ENCODE measurements at regions not wholly inside any gene's neighbourhood (a gene's known extent, or its start where the extent isn't known, plus 50 kb on each side); places are given as distances from the start of the nearest gene placed in this dataset.

DNA sequence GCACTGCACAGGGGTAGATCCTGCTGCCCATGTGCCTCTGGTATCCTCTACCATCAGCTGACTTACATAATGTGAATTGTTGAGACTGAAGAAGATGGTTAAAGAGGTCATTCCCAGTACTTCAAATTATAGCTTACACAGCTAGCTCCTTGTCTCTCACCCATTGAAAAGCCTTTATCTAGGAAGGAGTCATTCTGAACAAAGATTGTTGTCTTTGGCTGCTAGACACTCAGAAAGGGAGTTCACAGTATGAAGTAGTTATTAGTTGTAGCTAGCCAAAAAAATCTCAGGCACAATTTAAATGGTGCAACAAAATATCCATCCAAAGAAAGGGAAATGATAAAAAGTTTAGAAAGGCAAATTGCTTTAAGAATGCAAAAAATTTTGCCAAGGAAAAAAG, 102.0 kb upstream of the NREP start:
- DNase-seq (ENCODE audit: insufficient read length) (no peak), FAIRE-seq (no peak)
- TF ChIP-seq POLR2A (IDR thresholded peaks at IDR 0.05; ENCODE audit: low read depth, low read length) = no peak

DNA sequence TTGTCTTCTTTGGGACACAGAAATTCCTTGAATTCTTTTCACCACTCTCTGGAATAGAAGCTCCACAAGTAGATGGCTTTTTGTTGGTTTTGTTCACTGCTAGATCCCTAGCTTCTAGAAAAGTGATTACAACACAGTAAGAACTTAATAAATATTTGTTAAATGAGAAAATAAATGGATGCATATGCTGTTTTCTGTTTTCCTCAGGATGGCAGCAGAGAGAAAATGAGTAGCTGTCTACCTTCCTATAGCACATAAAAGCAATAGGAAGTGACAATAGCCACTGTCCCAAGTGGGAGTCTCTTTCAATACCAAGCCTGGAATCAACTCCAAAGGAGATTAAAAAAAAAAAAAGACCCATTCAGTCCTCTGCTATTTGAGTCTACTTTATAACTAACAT, 100.6 kb upstream of the NREP start:
- FAIRE-seq = no peak
- no peak for DNase-seq (ENCODE audit: insufficient read length)

DNA sequence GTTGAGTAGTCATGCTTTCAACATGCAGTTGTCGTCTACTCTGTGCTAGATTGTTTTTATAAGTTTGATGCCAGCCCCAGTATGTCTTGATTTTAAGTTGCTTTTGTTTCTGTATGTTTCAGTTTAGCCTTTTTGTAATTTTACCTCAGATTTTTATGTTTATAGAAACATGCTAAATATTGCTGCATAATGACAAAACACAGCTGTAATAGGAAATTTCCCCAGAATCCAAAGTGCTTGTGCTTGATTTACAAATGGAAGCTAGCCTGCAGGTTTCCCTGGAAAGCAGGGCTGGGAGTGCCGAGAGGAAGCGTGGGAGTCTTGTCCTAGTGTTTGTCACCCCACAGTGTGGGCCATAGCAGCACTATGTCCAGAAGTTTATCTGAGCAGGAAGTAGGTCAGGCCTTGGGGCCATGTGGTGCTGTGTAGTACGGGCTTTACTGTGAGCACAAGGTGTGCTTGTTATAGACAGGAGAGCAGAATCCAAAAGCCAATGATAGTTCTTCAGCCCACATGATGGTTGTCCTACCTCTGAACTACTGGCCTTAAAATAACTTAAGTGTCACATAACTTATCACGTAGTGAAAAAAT, 100.0 kb upstream of the NREP start:
- FAIRE-seq = no peak
- DNase-seq (ENCODE audit: insufficient read length) = no peak
- TF ChIP-seq POLR2AphosphoS5 (IDR thresholded peaks at IDR 0.05; ENCODE audit: low read depth, low read length) = no peak
- TF ChIP-seq TAF1 (IDR thresholded peaks at IDR 0.05; ENCODE audit: borderline replicate concordance, low read depth, low read length) = no peak
- no peak for TF ChIP-seq POLR2A (IDR thresholded peaks at IDR 0.05; ENCODE audit: low read depth, low read length)

More for the DNA sequence above, 100.6 kb upstream of the NREP start:
- TF ChIP-seq POLR2A (IDR thresholded peaks at IDR 0.05; ENCODE audit: low read depth, low read length) = no peak

DNA sequence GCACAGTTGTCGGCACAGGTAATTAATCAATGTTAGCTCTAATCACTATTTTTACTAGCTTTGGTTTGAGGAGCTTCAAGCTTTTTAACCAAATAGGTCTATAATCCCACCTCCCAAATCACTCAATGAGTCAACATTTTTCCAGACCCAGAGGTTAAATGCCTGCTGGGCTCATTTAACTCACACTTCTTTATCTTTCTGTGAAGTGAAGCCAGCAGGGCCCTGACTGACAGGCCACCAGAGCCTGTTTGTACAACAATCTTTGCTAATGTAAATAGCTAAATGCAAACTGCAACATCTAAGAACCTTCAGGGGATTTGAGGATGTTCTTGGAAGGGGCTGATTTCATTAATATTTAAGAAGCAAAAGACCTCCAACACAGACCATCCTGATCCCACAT, 98.4 kb upstream of the NREP start:
- FAIRE-seq = no peak
- TF ChIP-seq POLR2AphosphoS5 (IDR thresholded peaks at IDR 0.05; ENCODE audit: low read depth, low read length) = no peak
- TF ChIP-seq POLR2A (IDR thresholded peaks at IDR 0.05; ENCODE audit: low read depth, low read length) = no peak
- no peak for TF ChIP-seq TAF1 (IDR thresholded peaks at IDR 0.05; ENCODE audit: borderline replicate concordance, low read depth, low read length)
- no peak for DNase-seq (ENCODE audit: insufficient read length)

DNA sequence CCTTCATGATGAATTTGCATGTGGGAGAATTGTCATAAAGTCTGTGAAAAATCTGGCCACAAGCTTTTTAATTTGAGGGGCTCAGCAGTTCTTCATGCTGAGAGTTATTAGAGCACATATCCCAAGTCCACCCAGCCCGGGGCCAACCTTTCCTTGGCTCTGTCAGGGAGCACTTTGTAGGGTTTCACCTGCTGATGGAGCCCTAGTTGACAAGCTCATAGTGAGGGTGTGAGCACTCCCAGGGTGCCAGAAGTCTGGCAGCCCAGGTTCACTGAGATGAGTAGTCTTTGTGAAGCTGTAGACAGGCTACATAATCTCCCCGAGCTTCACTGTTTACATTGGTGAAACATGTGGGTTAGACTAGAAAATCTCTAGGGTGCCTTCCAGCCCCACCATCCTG, 97.2 kb upstream of the NREP start:
- DNase-seq (ENCODE audit: insufficient read length) = no peak
- no peak for TF ChIP-seq TAF1 (IDR thresholded peaks at IDR 0.05; ENCODE audit: borderline replicate concordance, low read depth, low read length)
- TF ChIP-seq POLR2AphosphoS5 (IDR thresholded peaks at IDR 0.05; ENCODE audit: low read depth, low read length) = no peak
- no peak for FAIRE-seq

DNA sequence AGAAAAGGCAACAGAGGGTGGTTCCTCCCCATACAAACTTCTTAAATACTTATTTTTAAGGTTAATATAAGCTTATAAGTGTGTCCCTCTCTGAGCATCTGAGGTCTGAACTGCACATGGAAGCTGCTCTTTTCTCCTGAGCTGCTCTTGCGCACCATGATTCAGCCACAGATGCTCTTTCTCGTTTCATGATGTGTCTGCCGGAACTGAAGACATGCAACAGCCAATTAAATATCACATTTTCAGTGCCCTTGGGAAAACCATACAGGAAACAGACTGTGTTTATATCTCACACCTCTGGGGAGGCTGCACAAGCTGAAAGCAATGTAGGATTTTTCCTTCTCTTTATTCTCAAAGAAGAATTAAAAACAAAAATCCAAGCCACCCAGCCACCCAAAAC, 96.8 kb upstream of the NREP start:
- TF ChIP-seq TAF1 (IDR thresholded peaks at IDR 0.05; ENCODE audit: borderline replicate concordance, low read depth, low read length) = no peak
- no peak for TF ChIP-seq POLR2AphosphoS5 (IDR thresholded peaks at IDR 0.05; ENCODE audit: low read depth, low read length)
- TF ChIP-seq POLR2A (IDR thresholded peaks at IDR 0.05; ENCODE audit: low read depth, low read length) = no peak
- DNase-seq (ENCODE audit: insufficient read length) = no peak
- no peak for FAIRE-seq

DNA sequence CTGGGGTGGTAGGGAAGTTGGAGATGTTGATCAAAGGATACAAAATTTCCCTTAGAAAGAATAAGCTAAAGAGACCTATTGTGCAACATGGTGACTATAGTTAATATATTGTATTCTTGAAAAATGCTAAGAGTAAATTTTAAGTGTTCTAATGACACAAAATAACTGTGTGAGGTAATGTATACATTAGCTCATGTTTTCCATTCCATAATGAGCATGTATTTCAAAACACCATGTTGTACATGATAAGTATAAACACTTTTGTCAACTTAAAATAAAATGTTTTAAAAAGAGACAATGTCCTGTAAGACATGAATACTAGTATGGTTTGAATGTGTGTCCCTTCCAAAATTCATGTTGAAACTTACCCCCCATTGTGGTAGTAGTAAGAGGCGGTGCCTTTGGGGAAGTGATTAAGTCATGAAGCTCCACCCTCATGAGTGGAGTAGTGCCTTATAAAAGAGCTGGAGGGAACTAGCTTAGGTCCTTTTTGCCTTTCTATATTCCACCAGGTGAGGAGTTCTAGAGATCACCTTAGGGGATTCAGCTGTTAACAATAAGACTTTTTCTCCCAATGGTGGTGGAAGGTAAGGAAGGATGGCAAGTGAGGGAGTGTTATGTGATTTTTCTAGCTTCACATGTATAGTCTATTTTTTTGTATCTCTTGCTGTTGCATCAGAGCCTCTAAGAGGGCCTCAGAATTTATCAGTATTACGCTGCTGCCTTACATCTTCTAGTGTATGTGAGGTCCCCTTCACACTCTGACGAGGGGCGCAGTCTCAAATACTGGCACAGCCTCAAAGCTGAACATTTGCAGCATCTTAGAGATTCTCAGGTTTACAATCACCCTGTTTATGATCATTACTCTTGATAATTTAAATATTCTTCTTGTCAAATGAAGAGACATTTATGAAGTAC, 94.9 kb upstream of the NREP start:
- FAIRE-seq = no peak
- DNase-seq (ENCODE audit: insufficient read length) = no peak
- TF ChIP-seq POLR2A (IDR thresholded peaks at IDR 0.05; ENCODE audit: low read depth, low read length) (no peak), TAF1 (IDR thresholded peaks at IDR 0.05; ENCODE audit: borderline replicate concordance, low read depth, low read length) (no peak), POLR2AphosphoS5 (IDR thresholded peaks at IDR 0.05; ENCODE audit: low read depth, low read length) (no peak)

DNA sequence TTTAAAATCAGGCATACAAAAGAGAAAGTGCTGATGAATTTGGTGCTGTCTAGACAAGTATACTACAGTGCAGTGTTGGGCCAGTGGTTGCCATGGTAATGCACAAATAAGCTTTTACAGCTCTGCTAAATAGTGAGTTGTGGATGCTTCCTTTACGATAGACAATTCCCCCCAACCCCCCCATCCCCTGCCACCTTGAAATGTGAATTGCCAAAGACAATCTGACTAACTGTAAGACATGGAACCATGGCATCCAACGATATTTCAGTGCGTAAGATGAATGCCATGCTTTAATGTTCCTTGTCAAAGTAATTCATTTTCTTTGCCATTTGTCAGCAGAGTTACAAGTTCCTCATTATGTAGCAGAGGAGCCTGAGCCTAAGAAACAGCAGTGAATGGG, 91.5 kb upstream of the NREP start:
- DNase-seq (ENCODE audit: insufficient read length) (no peak), FAIRE-seq (no peak)
- no peak for TF ChIP-seq TAF1 (IDR thresholded peaks at IDR 0.05; ENCODE audit: borderline replicate concordance, low read depth, low read length)
- no peak for TF ChIP-seq POLR2A (IDR thresholded peaks at IDR 0.05; ENCODE audit: low read depth, low read length)
- TF ChIP-seq POLR2AphosphoS5 (IDR thresholded peaks at IDR 0.05; ENCODE audit: low read depth, low read length) = no peak

DNA sequence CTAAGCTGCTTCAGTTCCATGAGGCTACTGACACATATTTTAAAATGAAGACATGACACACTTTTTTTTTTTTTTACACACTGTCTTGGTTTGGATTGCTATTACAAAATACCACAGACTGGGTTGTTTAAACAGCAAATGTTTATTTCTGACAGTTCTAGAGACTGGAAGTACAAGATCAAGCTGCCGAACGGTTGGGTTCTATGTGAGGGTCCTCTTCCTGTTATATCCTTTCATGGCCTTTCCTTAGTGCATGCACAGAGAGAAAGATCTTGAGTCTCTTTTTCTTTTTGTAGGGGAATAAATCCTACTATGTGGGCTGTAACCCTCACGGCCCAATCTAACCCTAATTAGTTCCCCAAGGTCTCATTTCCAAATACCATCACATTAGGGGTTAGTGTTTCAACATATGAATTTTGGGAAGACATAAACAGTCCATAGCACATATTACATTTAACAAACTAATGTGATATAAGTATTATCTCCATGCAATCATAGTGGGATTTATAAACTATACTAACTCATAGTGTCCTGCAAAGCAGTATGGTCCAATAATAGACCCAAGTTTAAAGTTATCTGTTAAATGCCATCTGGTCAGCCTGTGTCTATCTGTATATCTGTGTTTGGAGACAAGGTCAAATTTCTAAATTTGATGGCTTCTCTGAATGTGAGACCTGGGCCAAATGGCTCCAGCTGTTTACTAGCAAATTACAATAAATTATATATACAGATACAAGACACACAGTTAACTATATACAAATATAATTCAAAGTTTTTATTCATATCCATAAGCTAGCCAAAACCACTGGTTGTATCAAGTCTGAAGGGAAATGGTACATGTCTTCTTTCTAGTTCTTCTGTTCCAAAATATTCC, 90.3 kb upstream of the NREP start:
- TF ChIP-seq POLR2A (IDR thresholded peaks at IDR 0.05; ENCODE audit: low read depth, low read length) (no peak), POLR2AphosphoS5 (IDR thresholded peaks at IDR 0.05; ENCODE audit: low read depth, low read length) (no peak), TAF1 (IDR thresholded peaks at IDR 0.05; ENCODE audit: borderline replicate concordance, low read depth, low read length) (no peak)
- no peak for DNase-seq (ENCODE audit: insufficient read length)
- no peak for FAIRE-seq

DNA sequence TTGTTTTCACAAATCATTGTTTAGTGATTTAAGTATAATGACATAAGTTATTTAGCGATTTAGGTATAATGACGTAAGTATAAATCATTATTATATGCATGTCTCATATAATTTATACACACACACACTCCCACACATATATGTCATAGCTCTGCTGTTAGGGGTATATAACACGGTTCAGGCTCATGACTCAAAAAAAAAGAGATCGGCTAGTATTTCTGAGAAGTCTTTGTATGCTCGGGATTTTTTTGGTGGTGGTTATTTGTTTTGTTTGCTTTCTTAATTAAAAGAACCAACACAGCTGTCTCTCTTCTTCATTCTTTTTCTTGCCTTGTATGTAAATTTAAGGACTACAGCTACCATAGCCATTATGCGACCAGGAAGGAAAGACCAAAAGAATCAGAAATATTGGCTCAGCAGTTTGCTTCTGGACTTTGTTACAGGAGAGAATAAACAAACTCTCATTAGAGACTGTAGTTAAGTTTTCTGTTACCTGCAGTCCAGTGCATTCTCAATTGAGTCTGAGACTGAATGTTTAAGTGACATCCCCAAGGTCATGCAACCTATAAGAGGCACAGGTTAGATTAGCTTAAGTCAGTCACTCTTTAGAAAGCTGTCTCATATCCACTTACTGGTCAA, 83.2 kb upstream of the NREP start:
- TF ChIP-seq TAF1 (IDR thresholded peaks at IDR 0.05; ENCODE audit: borderline replicate concordance, low read depth, low read length) = no peak
- no peak for TF ChIP-seq POLR2AphosphoS5 (IDR thresholded peaks at IDR 0.05; ENCODE audit: low read depth, low read length)
- no peak for TF ChIP-seq POLR2A (IDR thresholded peaks at IDR 0.05; ENCODE audit: low read depth, low read length)
- no peak for FAIRE-seq
- DNase-seq (ENCODE audit: insufficient read length) = no peak

DNA sequence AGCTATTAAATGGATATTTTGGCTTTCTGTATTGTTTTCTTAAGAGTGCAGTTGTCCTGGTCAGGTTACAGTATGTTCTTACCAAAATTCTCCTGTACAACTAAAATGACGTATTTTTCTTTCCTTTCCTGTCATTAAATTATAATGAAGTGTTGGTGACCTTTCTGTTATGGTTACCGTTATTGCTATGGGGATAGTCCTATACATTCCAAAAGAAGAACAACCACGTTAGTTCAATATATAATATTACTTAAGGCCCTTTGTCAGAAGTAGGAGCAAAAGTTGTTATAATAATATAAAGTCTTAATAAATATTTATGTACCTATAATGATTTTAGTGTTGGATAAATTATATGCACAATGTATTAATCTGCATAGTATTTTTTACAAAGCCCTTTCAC, 82.4 kb upstream of the NREP start:
- DNase-seq (ENCODE audit: insufficient read length) (no peak), FAIRE-seq (no peak)
- TF ChIP-seq TAF1 (IDR thresholded peaks at IDR 0.05; ENCODE audit: borderline replicate concordance, low read depth, low read length) = no peak
- TF ChIP-seq POLR2A (IDR thresholded peaks at IDR 0.05; ENCODE audit: low read depth, low read length) = no peak
- no peak for TF ChIP-seq POLR2AphosphoS5 (IDR thresholded peaks at IDR 0.05; ENCODE audit: low read depth, low read length)
